ENCODE measurements at regions not wholly inside any gene's neighbourhood (a gene's known extent, or its start where the extent isn't known, plus 50 kb on each side); places are given as distances from the start of the nearest gene placed in this dataset.

- ATAC-seq (ENCODE audit: low read depth) (no peak), DNase-seq (ENCODE audit: low spot score) (no peak)
- Histone ChIP-seq H3K27me3 (ENCODE audit: insufficient read depth, poor library complexity, severe bottlenecking) (no peaks in the 10 kb centered on the region), H3K4me1 (ENCODE audit: insufficient read depth, poor library complexity, severe bottlenecking) (no peaks in the 10 kb centered on the region), H3K36me3 (ENCODE audit: low read depth) (no peaks in the 10 kb centered on the region), H3K9me3 (ENCODE audit: severe bottlenecking) (no peaks in the 10 kb centered on the region), H3K27ac (ENCODE audit: poor library complexity, severe bottlenecking) (no peak overlapping the region), H3K4me3 (ENCODE audit: severe bottlenecking) (no peak overlapping the region)
- TF ChIP-seq CTCF (IDR thresholded peaks at IDR 0.05; ENCODE audit: poor library complexity, severe bottlenecking), result no peak
These were observed 180.4 kb downstream of the OR13H1 start for GRCh38 chrX:131724292-131724691.

- DNase-seq (ENCODE audit: low spot score), result no peak
- no peak for ATAC-seq (ENCODE audit: low read depth)
- TF ChIP-seq CTCF (IDR thresholded peaks at IDR 0.05; ENCODE audit: poor library complexity, severe bottlenecking), result no peak
- Histone ChIP-seq H3K4me1 (ENCODE audit: insufficient read depth, poor library complexity, severe bottlenecking) (no peaks in the 10 kb centered on the region), H3K9me3 (ENCODE audit: severe bottlenecking) (no peaks in the 10 kb centered on the region), H3K36me3 (ENCODE audit: low read depth) (no peaks in the 10 kb centered on the region), H3K4me3 (ENCODE audit: severe bottlenecking) (no peak overlapping the region), H3K27me3 (ENCODE audit: insufficient read depth, poor library complexity, severe bottlenecking) (no peaks in the 10 kb centered on the region), H3K27ac (ENCODE audit: poor library complexity, severe bottlenecking) (no peak overlapping the region)
These were observed 181.3 kb downstream of the OR13H1 start for GRCh38 chrX:131725001-131725654.

GRCh38 chrX:131727778-131728177, 183.9 kb downstream of the OR13H1 start:
- ATAC-seq (ENCODE audit: low read depth) (no peak), DNase-seq (ENCODE audit: low spot score) (no peak)
- Histone ChIP-seq H3K27me3 (ENCODE audit: insufficient read depth, poor library complexity, severe bottlenecking) (no peaks in the 10 kb centered on the region), H3K4me1 (ENCODE audit: insufficient read depth, poor library complexity, severe bottlenecking) (no peaks in the 10 kb centered on the region), H3K27ac (ENCODE audit: poor library complexity, severe bottlenecking) (no peak overlapping the region), H3K36me3 (ENCODE audit: low read depth) (no peaks in the 10 kb centered on the region), H3K4me3 (ENCODE audit: severe bottlenecking) (no peak overlapping the region), H3K9me3 (ENCODE audit: severe bottlenecking) (no peaks in the 10 kb centered on the region)
- TF ChIP-seq CTCF (IDR thresholded peaks at IDR 0.05; ENCODE audit: poor library complexity, severe bottlenecking), result no peak

GRCh38 chrX:131728295-131729145, 184.6 kb downstream of the OR13H1 start:
- ATAC-seq (ENCODE audit: low read depth) (no peak), DNase-seq (ENCODE audit: low spot score) (no peak)
- no peaks in the 10 kb centered on the region for H3K4me1 ChIP-seq (ENCODE audit: insufficient read depth, poor library complexity, severe bottlenecking)
- H3K9me3 ChIP-seq (ENCODE audit: severe bottlenecking), result no peaks in the 10 kb centered on the region
- TF ChIP-seq CTCF (IDR thresholded peaks at IDR 0.05; ENCODE audit: poor library complexity, severe bottlenecking), result no peak
- no peak overlapping the region for H3K27ac ChIP-seq (ENCODE audit: poor library complexity, severe bottlenecking)
- H3K27me3 ChIP-seq (ENCODE audit: insufficient read depth, poor library complexity, severe bottlenecking), result no peaks in the 10 kb centered on the region
- H3K4me3 ChIP-seq (ENCODE audit: severe bottlenecking), result no peak overlapping the region
- no peaks in the 10 kb centered on the region for H3K36me3 ChIP-seq (ENCODE audit: low read depth)

GRCh38 chrX:131729295-131729694, 185.4 kb downstream of the OR13H1 start:
- DNase-seq (ENCODE audit: low spot score), result no peak
- H3K36me3 ChIP-seq (ENCODE audit: low read depth), result no peaks in the 10 kb centered on the region
- no peak for ATAC-seq (ENCODE audit: low read depth)
- no peak overlapping the region for H3K4me3 ChIP-seq (ENCODE audit: severe bottlenecking)
- no peak for TF ChIP-seq CTCF (IDR thresholded peaks at IDR 0.05; ENCODE audit: poor library complexity, severe bottlenecking)
- no peaks in the 10 kb centered on the region for H3K27me3 ChIP-seq (ENCODE audit: insufficient read depth, poor library complexity, severe bottlenecking)
- no peak overlapping the region for H3K27ac ChIP-seq (ENCODE audit: poor library complexity, severe bottlenecking)
- no peaks in the 10 kb centered on the region for H3K4me1 ChIP-seq (ENCODE audit: insufficient read depth, poor library complexity, severe bottlenecking)
- H3K9me3 ChIP-seq (ENCODE audit: severe bottlenecking), result no peaks in the 10 kb centered on the region

Data from RWPE2 (cell line).